H9 (cell line): ENCODE measurements at regions not wholly inside any gene's neighbourhood (a gene's known extent, or its start where the extent isn't known, plus 50 kb on each side); places are given as distances from the start of the nearest gene placed in this dataset.

Experiments
- DNase-seq: peaks from one replicate; pipeline ENCODE4 v3.0.0-alpha.2; 2017
- H2AFZ ChIP-seq: one replicate; pipeline ENCODE4 v1.6.1; 2013; ENCODE audit warnings: mild to moderate bottlenecking, low read length, control low read depth, moderate library complexity
- H2AK5ac ChIP-seq: 2 replicates; pipeline ENCODE4 v1.6.1; 2013; ENCODE audit warnings: low read length, control low read depth, mixed read lengths; ENCODE audit not compliant: insufficient read length
- H2BK120ac ChIP-seq: one replicate; pipeline ENCODE4 v1.6.1; 2013; ENCODE audit warnings: low read depth, mild to moderate bottlenecking, low read length, control low read depth, inconsistent platforms; ENCODE audit not compliant: poor library complexity, severe bottlenecking
- H2BK12ac ChIP-seq: 2 replicates; pipeline ENCODE4 v1.6.1; 2013; ENCODE audit warnings: low read length, control low read depth, mixed read lengths, low read depth; ENCODE audit not compliant: insufficient read length
- H2BK15ac ChIP-seq: 2 replicates; pipeline ENCODE4 v1.6.1; 2013; ENCODE audit warnings: low read depth, low read length, control low read depth
- H2BK20ac ChIP-seq: one replicate; pipeline ENCODE4 v1.6.1; 2013; ENCODE audit warnings: low read depth, mild to moderate bottlenecking, low read length, control low read depth, inconsistent platforms; ENCODE audit not compliant: poor library complexity, severe bottlenecking
- H2BK5ac ChIP-seq: 2 replicates; pipeline ENCODE4 v1.6.1; 2013; ENCODE audit warnings: low read length, control low read depth, mixed read lengths; ENCODE audit not compliant: insufficient read length
- H3K14ac ChIP-seq: 2 replicates; pipeline ENCODE4 v1.6.1; 2013; ENCODE audit warnings: low read length, control low read depth; ENCODE audit not compliant: insufficient read depth
- H3K18ac ChIP-seq: 2 replicates; pipeline ENCODE4 v1.6.1; 2013; ENCODE audit warnings: low read depth, mild to moderate bottlenecking, mixed read lengths, low read length, control low read depth; ENCODE audit not compliant: insufficient read length
- H3K23ac ChIP-seq: 2 replicates; pipeline ENCODE4 v1.6.1; 2013; ENCODE audit warnings: low read length, control low read depth, mixed read lengths, low read depth; ENCODE audit not compliant: insufficient read length
- H3K23me2 ChIP-seq: 2 replicates; pipeline ENCODE4 v1.6.1; 2013; ENCODE audit warnings: low read depth, mild to moderate bottlenecking, mixed read lengths, low read length, control low read depth; ENCODE audit not compliant: insufficient read length, poor library complexity, severe bottlenecking
- H3K27ac ChIP-seq: 2 replicates; pipeline ENCODE4 v1.5.1; 2013; ENCODE audit warnings: low read length, control low read depth, mixed read lengths, low read depth; ENCODE audit not compliant: insufficient read length
- H3K27me3 ChIP-seq: 2 replicates; pipeline ENCODE4 v1.6.1; 2013; ENCODE audit warnings: low read length, control low read depth, inconsistent platforms; ENCODE audit not compliant: insufficient read depth
- H3K4ac ChIP-seq: 2 replicates; pipeline ENCODE4 v1.6.1; 2013; ENCODE audit warnings: low read depth, mild to moderate bottlenecking, control low read depth, inconsistent platforms, low read length, moderate library complexity
- H3K4me1 ChIP-seq: 2 replicates; pipeline ENCODE4 v1.6.1; 2013; ENCODE audit warnings: low read length, control low read depth, inconsistent platforms; ENCODE audit not compliant: insufficient read depth
- H3K4me2 ChIP-seq: 2 replicates; pipeline ENCODE4 v1.6.1; 2013; ENCODE audit warnings: low read length, control low read depth, mixed read lengths; ENCODE audit not compliant: insufficient read length, insufficient read depth
- H3K56ac ChIP-seq: 2 replicates; pipeline ENCODE4 v1.6.1; 2013; ENCODE audit warnings: low read depth, mild to moderate bottlenecking, mixed read lengths, low read length, control low read depth; ENCODE audit not compliant: insufficient read length
- H3K79me1 ChIP-seq: 2 replicates; pipeline ENCODE4 v1.6.1; 2013; ENCODE audit warnings: low read depth, mild to moderate bottlenecking, moderate library complexity, low read length, control low read depth, inconsistent platforms; ENCODE audit not compliant: insufficient read depth, poor library complexity, severe bottlenecking
- H3K79me2 ChIP-seq: 2 replicates; pipeline ENCODE4 v1.6.1; 2013; ENCODE audit warnings: low read length, control low read depth, inconsistent platforms; ENCODE audit not compliant: insufficient read depth
- H3K9ac ChIP-seq: 2 replicates; pipeline ENCODE4 v1.6.1; 2013; ENCODE audit warnings: low read length, control low read depth, mixed read lengths; ENCODE audit not compliant: insufficient read length; ENCODE audit errors: extremely low read depth
- H3K9me3 ChIP-seq: one replicate; pipeline ENCODE4 v1.6.1; 2013; ENCODE audit warnings: low read depth, low read length, inconsistent platforms; ENCODE audit not compliant: control insufficient read depth
- H3T11ph ChIP-seq: one replicate; pipeline ENCODE4 v1.6.1; 2013; ENCODE audit warnings: mild to moderate bottlenecking, low read length, control low read depth, inconsistent platforms
- H4K20me1 ChIP-seq: one replicate; pipeline ENCODE4 v1.6.1; 2013; ENCODE audit not compliant: control insufficient read depth, insufficient read length, insufficient read depth
- H4K5ac ChIP-seq: 2 replicates; pipeline ENCODE4 v1.6.1; 2013; ENCODE audit warnings: low read depth, mild to moderate bottlenecking, mixed read lengths, low read length, control low read depth; ENCODE audit not compliant: insufficient read length
- H4K8ac ChIP-seq: replicated peaks from 2 replicates; pipeline ENCODE4 v1.6.1; 2013; ENCODE audit warnings: low read length, control low read depth, mixed read lengths, low read depth; ENCODE audit not compliant: insufficient read length
- H4K91ac ChIP-seq: 2 replicates; pipeline ENCODE4 v1.6.1; 2013; ENCODE audit warnings: low read depth, mild to moderate bottlenecking, moderate library complexity, mixed read lengths, low read length, control low read depth; ENCODE audit not compliant: insufficient read length
- H3K27ac Mint-ChIP-seq, 3 experiments: 2 replicates in 2 of 3; 3 replicates in 1 of 3; pipeline ENCODE4 v1.8.0; 2020 to 2021; ENCODE audit warnings: mixed read lengths in 3 of 3, mild to moderate bottlenecking in 1 of 3, moderate library complexity in 1 of 3
- H3K27me3 Mint-ChIP-seq: 2 replicates; pipeline ENCODE4 v1.8.0; 2021; ENCODE audit warnings: low read depth, mild to moderate bottlenecking, moderate library complexity, mixed read lengths
- H3K36me3 Mint-ChIP-seq, 3 experiments: 2 replicates in 2 of 3; 3 replicates in 1 of 3; pipeline ENCODE4 v1.8.0; 2020 to 2021; ENCODE audit warnings: low read depth in 3 of 3, mixed read lengths in 3 of 3; ENCODE audit not compliant: insufficient read depth in 1 of 3
- H3K4me1 Mint-ChIP-seq, 2 experiments: 2 replicates each; pipeline ENCODE4 v1.8.0; 2020; ENCODE audit warnings: mixed read lengths in 2 of 2
- H3K4me3 Mint-ChIP-seq, 2 experiments: 2 replicates in 1 of 2; 3 replicates in 1 of 2; pipeline ENCODE4 v1.8.0; 2020 to 2021; ENCODE audit warnings: mild to moderate bottlenecking in 2 of 2, mixed read lengths in 2 of 2, moderate library complexity in 1 of 2
- H3K9me3 Mint-ChIP-seq, 2 experiments: 2 replicates in 1 of 2; 3 replicates in 1 of 2; pipeline ENCODE4 v1.8.0; 2020; ENCODE audit warnings: mild to moderate bottlenecking in 2 of 2, mixed read lengths in 2 of 2, moderate library complexity in 1 of 2
- CTCF ChIP-seq: fragments of 200-600 bp; sonication (generic); conservative IDR thresholded peaks from 3 replicates; pipeline ENCODE4 v1.8.0; 2021; ENCODE audit warnings: antibody characterized with exemption, mild to moderate bottlenecking
- WGBS: extraction: QIAGEN DNeasy Blood & Tissue Kit; methylation state at CpG from one replicate; pipeline ENCODE4 v1.1.7; 2013; ENCODE audit warnings: missing lambda C conversion rate, low lambda C conversion rate, mixed read lengths; ENCODE audit not compliant: insufficient read length; ENCODE audit errors: extremely low coverage; 5-methylcytosine and 5-hydroxymethylcytosine counted together

GRCh38 chr18:67933271-67933670, 416.8 kb upstream of the DSEL start:
- Histone ChIP-seq H2BK5ac (no peak overlapping the region), H4K5ac (no peak overlapping the region), H2BK120ac (no peak overlapping the region), H4K8ac (no peak overlapping the region), H3T11ph (no peak overlapping the region), H2AK5ac (no peak overlapping the region), H3K18ac (no peak overlapping the region), H3K23ac (no peak overlapping the region), H3K4me2 (no peak overlapping the region), H2BK20ac (no peak overlapping the region), H3K4me1 (no peaks in the 10 kb centered on the region), H3K9me3 (no peaks in the 10 kb centered on the region), H3K79me1 (no peaks in the 10 kb centered on the region), H3K4ac (no peak overlapping the region), H3K79me2 (no peaks in the 10 kb centered on the region), H3K27me3 (no peaks in the 10 kb centered on the region), H4K20me1 (no peaks in the 10 kb centered on the region), H3K14ac (no peak overlapping the region), H3K9ac (no peak overlapping the region), H3K56ac (no peak overlapping the region), H2BK12ac (no peak overlapping the region), H4K91ac (no peak overlapping the region), H2BK15ac (no peak overlapping the region), H3K23me2 (no peaks in the 10 kb centered on the region), H3K27ac (no peak overlapping the region), H2AFZ (no peak overlapping the region)
- WGBS: no CpG with 5 or more reads among the region's 1 CpG
- no peak for DNase-seq
- H3K27ac Mint-ChIP-seq: no peak overlapping the region
- TF ChIP-seq CTCF: no peak
- H3K4me1 Mint-ChIP-seq: no peaks in the 10 kb centered on the region
- no peak overlapping the region for H3K4me3 Mint-ChIP-seq
- no peaks in the 10 kb centered on the region; the same call in 1 of the 2 replicates for H3K27me3 Mint-ChIP-seq
- no peaks in the 10 kb centered on the region for H3K36me3 Mint-ChIP-seq
- peaks cover 0 to under 1% of the 10 kb centered on the region in 2 experiments; a peak in 1 of 5 replicates for H3K9me3 Mint-ChIP-seq
